HL-60 (cell line): ENCODE measurements at regions not wholly inside any gene's neighbourhood (a gene's known extent, or its start where the extent isn't known, plus 50 kb on each side); places are given as distances from the start of the nearest gene placed in this dataset.
"Not testable (repeated sequence)": the region's sequence is repeated elsewhere in the genome, so short reads cannot be mapped to it uniquely, and the experiment has no call there.

Source experiments
- POLR2AphosphoS5 ChIP-seq: IDR thresholded peaks from 2 replicates; pipeline ENCODE4 v1.6.1; 2012; ENCODE audit warnings: low read depth
- TF ChIP-seq, protein P1 (sequence below): IDR thresholded peaks from one replicate; pipeline ENCODE4 v1.5.1; 2011; ENCODE audit warnings: low read length, control low read depth, inconsistent platforms; ENCODE audit not compliant: insufficient read depth
- TF ChIP-seq, protein P2 (sequence below): IDR thresholded peaks from 2 replicates; pipeline ENCODE4 v1.6.1; 2012; ENCODE audit warnings: low read depth; ENCODE audit not compliant: insufficient replicate concordance

DNA sequence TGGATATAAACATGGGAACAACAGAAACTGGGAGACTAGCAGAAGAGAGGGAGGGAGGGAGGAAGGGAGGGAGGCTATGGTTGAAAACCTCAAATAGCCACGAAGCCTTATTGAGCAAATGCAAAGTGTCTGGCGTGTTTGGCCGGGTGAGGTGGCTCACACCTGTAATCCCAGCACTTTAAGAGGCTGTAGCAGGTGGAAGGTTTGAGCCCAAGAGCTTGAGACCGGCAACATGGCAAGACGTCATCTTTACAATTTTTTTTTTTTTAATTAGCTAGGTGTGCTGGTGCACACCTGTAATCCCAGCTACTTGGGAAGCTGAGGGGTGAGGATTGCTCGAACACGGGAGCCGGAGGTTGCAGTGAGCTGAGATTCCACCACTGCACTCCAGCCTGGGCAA is 139.2 kb upstream of the TPTE start:
- TF ChIP-seq, protein P1, sequence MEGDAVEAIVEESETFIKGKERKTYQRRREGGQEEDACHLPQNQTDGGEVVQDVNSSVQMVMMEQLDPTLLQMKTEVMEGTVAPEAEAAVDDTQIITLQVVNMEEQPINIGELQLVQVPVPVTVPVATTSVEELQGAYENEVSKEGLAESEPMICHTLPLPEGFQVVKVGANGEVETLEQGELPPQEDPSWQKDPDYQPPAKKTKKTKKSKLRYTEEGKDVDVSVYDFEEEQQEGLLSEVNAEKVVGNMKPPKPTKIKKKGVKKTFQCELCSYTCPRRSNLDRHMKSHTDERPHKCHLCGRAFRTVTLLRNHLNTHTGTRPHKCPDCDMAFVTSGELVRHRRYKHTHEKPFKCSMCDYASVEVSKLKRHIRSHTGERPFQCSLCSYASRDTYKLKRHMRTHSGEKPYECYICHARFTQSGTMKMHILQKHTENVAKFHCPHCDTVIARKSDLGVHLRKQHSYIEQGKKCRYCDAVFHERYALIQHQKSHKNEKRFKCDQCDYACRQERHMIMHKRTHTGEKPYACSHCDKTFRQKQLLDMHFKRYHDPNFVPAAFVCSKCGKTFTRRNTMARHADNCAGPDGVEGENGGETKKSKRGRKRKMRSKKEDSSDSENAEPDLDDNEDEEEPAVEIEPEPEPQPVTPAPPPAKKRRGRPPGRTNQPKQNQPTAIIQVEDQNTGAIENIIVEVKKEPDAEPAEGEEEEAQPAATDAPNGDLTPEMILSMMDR = not testable (repeated sequence)
- not testable (repeated sequence) for TF ChIP-seq POLR2AphosphoS5
- TF ChIP-seq, protein P2, sequence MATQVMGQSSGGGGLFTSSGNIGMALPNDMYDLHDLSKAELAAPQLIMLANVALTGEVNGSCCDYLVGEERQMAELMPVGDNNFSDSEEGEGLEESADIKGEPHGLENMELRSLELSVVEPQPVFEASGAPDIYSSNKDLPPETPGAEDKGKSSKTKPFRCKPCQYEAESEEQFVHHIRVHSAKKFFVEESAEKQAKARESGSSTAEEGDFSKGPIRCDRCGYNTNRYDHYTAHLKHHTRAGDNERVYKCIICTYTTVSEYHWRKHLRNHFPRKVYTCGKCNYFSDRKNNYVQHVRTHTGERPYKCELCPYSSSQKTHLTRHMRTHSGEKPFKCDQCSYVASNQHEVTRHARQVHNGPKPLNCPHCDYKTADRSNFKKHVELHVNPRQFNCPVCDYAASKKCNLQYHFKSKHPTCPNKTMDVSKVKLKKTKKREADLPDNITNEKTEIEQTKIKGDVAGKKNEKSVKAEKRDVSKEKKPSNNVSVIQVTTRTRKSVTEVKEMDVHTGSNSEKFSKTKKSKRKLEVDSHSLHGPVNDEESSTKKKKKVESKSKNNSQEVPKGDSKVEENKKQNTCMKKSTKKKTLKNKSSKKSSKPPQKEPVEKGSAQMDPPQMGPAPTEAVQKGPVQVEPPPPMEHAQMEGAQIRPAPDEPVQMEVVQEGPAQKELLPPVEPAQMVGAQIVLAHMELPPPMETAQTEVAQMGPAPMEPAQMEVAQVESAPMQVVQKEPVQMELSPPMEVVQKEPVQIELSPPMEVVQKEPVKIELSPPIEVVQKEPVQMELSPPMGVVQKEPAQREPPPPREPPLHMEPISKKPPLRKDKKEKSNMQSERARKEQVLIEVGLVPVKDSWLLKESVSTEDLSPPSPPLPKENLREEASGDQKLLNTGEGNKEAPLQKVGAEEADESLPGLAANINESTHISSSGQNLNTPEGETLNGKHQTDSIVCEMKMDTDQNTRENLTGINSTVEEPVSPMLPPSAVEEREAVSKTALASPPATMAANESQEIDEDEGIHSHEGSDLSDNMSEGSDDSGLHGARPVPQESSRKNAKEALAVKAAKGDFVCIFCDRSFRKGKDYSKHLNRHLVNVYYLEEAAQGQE = not testable (repeated sequence)
